ENCODE measurements at regions not wholly inside any gene's neighbourhood (a gene's known extent, or its start where the extent isn't known, plus 50 kb on each side); places are given as distances from the start of the nearest gene placed in this dataset.

DNA sequence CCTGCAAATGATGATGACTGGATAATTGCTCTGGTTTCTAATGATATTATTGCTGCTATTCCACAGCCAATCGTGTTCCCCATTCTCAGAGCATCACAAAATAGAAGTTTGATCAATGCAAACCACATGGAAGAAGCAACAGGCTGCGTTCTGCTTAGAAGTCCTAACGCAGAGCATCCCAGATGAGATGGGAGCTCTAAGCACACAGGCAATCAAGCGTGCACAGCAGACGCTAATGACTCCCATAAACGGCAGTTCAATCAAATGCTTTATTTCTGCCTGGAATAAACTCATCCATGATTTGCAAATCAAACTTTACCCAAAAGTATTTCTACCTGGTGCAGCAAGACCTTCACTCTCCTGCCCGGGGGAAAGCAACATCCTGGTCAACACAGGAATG lies 304.2 kb downstream of the FBXO15 start:
- DNase-seq: no peak

DNA sequence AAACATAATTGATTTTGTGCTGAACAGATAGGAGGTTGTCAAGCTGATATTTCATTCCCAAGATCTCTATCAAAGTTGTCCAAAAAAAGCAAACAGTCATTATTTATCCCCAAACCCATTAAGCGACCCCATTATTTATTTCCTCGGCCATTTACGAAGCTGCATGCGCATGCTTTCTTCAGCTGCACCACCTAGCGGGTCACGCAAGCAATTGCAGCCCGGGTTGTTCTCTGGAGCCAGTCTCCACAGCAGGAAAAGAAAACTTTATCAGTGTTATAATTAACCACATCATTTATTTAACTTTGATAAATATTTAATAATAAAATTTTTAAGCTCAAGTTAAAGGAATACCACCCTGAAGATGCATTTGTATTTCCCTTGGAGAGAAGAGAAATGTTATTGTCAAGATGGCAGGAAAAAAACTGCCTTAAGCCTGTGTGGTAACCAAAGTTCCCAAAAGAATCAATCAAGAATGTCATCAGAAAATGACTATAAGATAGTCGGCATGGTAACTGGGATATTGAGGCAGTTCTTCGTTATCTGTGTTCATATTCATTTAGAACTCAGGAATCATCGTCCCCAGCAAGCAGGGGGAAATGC lies 304.7 kb downstream of the FBXO15 start:
- no peak for DNase-seq

DNA sequence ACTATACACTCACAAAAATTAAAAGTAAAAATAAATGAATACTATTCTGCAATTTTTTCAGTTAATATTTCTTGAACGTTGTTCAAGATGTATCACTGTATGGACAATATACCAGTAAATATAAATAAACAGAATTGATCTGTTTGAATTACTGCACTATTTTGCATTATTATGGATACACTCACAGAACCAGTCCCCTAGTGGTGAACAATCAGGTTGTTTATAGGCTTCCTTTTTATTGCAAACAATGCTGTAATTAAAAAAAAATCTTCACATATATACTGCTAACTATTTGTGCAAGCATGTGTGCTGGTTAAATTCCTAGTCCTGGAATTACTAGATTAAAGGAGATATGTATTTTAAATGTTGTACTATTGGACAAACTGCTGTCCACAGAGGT lies 306.0 kb downstream of the FBXO15 start:
- no peak for DNase-seq

DNA sequence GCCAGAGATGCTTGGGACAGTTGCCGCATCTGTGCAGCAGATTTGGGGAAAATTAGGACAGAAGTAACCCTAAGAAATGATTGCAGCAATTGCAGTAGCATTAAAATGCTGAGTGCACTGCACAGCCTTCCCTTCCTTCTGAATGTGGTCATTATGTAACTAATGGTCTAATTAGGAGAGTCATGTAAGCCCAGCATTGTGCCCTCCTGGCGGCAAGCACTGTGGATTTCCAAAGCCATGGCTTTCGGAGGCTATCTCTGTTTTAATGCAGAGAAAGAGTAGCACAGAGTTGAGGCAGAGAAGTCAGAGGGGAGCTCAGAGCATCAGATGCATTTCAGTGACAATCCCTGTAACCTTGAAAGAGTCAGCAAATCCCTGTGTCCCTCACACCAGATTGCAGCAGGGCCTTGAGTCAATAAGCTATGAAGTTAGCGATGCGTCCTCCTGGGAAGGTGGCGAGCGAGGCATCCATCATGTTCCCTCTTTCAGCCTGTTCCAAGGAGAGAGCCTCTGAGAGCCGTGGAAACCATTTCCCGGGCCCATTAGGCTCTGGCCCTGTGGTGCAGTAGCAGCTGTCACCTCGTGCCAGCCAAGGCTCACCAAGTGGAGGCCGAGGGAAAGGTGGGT lies 307.2 kb downstream of the FBXO15 start:
- no peak for DNase-seq

DNA sequence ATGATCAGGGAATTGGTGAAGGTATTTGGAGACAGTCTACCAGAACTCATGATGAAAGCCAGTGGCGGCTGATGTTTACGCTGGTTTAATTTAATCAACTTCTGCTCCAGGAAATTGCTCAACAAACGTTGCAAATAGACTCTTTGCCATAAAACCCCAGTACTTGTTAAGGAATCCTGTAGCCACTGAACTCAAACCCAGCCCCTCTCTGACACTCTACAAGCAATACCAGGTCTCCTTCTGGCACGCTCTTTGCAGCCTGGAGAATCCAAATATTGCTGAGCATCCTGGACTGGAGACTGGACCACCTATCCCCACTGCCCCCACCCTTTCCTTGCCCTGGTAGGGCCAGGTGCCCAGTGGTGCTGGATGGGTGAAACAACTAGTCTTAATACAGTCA lies 308.2 kb downstream of the FBXO15 start:
- DNase-seq: no peak

DNA sequence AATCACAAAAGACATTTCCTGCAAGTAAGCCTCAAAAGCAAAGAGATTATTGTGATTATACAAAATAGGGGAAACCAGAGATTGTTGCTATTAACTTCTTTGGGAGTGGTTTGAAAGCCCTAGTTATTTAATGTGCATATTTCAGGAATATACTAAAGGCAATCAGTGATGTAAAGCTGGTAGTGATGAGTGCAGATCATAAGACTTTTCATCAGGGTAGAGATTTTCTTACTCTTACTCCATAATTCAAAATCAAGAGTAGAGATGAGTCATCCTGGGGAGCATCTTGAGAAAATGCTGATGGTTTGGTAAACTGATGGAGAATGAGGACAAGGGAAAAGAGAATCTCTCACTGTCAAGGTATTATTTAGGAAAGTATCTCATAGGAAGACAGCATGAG lies 309.5 kb downstream of the FBXO15 start:
- DNase-seq: no peak

DNA sequence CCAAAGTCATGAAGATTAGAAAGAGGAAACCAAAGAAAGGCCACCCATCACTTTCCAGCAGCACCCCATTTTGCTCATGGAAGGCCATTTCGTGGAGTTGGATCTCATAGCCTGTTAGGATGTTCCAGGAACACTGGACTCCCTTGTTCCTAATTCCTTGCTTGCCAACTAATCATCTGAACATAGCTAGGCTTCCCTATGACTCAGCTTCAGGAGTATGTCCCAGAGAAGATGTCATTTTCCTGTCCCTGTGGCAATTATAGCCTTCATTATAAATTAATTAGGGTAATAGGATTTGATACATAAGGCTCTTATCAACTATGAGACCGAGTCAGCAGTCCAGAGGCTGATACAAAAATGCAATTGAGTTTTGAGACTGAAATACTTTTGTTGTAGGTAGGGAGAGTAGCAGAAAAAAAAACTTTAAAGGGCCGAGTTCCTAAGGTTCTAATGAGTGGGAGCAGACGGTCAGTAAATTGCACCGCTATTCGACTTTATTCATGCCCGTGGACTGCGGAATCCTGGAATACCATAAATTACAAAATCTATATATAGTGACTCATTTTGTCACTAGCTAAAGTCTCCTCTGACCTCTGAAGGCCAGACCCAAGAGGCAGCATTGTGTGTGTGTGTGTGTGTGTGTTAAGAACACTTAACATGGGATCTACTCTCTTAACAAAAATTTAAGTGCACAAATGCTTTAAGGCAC lies 311.8 kb downstream of the FBXO15 start:
- no peak for DNase-seq

DNA sequence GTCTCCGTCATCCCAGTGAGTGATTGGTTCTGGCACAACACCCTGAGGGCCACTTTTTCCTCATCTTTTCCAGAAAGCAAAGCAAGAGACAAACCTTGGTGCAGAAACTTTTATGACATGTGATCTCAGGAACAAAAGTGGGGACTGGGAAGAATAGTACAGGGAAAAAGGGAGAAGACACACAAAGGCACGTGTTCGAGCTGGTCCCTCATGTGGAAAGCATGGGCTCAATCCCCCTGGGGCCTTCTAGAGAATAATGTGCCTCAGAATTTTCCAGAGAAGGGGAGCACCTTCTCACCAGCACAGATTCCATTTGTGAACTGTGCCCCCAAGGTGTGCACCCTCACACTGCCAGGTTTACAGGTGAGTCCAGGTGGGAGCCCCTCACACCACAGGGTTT lies 312.6 kb downstream of the FBXO15 start:
- no peak for DNase-seq

DNA sequence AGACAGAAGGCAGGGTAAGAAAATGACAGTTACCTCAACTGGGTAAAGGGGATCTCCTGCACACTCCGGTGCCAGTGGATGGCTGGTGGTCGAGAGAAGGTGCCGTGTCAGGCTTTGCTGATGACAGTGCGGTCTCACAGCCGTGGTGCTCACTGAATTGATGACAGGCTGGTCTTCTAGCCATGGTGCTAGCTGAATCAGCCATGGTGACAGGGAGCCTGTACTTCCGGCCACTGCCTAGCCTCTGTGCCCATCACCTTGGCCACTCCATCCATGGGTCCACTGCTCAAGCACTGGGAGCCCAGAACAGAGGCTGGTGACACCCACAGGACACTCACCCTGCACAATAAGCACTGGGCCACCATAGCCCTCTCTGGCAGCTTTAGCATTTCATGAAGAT lies 315.9 kb downstream of the FBXO15 start:
- DNase-seq: no peak

DNA sequence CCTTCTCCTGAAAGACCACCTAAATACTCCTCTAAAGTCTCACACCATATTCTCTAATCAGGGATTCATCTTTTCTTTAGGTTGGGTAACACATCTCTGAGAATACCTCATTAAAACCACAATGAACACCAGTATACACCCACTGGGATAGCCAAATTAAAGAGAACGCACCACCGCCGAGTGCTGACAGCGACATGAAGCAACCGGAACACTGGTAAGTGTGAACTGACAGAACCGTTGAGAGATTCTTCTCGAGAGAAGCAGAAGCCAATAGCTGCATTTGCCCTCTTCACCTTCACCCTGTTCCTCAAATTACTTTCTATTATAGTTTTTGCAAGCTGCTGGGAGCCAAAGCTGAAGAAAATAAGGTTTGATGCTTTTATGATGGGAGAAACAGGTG lies 318.5 kb downstream of the FBXO15 start:
- no peak for DNase-seq

DNA sequence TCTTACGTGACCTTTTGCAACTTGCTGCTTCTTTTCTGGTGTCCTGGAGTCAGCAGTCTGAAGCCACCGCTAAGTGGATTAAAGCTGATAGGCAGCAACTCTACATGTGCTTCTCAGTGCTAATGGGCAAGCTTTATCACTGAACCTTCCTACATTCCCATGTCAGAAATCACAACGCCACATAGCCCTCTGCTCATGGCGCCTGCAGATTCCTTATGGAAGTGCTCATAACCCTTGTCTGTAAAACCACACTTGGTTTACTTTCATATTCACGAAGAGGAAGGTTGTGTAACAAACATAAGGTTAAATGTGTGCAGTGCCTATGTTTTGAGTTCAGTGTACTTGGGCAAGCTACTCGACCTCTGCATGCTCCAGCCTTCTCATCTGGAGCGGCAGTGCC lies 319.8 kb downstream of the FBXO15 start:
- DNase-seq: no peak

DNA sequence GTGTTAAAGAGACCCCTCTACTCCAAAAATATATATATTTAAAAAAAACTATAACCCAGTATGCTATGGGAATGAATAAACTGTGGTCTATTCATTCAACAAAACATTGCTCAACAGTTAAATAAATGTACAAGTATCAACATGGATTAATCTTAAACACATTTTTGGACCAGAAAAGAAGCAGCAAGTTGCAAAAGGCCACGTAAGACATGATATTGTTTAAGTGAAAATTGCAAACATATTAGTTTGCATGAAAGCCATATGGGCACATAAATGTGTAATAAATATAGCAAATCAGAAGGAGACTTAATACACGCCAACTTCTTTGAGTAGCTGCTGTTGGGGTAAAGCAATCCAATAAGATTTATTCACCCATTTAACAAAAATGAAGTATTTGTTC lies 321.5 kb downstream of the FBXO15 start:
- no peak for DNase-seq

DNA sequence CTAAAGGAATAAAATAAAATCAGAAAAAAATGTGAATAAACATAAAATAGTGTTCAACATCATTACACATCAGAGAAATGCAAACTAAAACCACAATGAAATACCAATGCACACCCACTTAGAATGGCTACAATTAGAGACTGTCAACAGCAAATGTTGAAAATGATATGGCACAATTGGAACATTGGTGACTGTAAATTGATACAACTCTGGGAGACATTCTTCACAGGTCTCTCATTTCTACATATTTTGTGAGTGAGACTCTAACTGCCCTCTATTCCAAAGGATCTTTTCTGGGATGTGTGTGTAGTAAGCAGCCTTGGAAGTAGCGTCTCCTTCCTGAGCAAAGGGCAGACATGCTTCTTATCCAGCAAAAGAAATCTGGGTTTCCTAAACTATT lies 323.0 kb downstream of the FBXO15 start:
- DNase-seq: no peak

DNA sequence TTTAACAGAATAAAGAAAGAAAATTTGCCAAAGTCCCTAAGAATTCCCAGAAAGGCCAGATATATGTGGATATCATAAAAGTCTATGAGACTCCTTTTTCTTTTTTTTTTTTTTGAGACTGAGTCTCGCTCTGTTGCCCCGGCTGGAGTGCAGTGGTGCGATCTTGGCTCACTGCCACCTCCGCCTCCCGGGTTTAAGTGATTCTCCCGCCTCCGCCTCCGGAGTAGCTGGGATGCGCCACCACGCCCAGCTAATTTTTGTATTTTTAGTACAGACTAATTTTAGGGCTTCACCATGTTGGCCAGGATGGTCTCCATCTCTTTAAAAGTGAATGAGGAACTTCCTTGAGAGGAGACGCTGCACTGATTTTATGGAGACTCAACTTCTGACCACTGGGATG lies 335.2 kb downstream of the FBXO15 start:
- DNase-seq: no peak

DNA sequence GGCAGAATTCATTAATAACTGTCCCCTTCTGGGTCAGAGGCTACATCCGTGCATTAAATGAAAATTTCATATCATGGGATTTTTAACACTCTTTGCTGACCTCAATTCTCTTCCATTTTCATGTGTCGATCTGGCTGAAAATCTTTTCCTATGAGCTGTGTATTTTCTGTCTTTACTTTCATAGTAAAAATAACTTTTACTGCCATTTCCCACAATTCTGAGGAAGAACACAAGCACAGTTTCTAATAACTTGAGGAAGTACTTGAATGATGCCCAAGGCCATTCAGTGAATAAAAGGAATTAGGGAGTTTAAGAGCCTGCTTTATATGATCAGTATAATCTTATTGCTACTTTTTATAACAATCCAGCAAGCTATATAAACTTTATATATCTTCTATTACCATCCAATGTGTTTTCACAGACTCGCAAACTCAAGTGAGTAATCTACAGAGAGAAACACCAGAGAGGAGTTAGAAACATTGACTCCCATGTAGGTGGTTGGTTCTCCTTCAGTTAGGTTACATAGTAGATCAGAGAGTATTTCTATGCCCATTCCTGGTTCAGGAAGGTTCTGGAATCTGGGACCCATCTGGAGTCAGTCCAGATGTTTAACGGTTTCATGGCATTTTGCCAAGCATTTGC lies 340.0 kb downstream of the FBXO15 start:
- no peak for DNase-seq

DNA sequence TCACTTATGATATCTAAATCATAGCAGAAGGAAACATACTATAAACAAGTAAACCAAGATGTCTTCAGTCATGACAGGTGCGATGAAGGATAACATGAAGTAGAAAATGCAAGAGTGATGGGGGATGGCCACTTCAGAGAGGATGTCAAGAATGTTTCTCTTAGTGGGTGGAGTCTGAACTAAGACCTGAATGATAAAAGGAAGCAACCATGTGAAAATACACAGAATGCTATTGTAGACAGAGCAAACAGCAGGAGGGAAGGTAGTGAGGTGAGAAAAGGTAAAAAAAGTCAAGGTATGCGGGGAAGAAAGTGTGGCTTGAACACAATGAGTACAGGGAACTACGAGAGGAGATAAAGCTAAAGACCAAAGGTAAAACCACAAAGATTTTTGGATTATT lies 341.6 kb downstream of the FBXO15 start:
- no peak for DNase-seq

DNA sequence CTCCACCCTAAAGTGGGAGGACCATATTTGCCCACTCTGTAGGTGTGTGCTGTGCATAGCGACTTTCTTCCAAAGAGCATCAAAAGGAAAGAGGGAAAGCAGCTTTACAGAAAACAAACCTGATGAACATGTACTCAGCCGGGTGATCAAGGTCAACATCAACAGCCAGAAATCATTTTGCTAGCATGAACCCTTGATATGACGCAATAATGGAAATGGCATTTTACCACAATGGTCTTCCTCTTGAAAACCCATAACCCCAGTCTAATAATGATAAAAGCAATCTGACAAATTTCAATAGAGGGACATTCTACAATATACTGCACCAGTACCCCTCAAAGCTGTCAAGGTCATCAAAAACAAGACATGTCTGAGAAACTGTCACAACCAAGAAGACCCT lies 350.2 kb downstream of the FBXO15 start:
- no peak for DNase-seq

DNA sequence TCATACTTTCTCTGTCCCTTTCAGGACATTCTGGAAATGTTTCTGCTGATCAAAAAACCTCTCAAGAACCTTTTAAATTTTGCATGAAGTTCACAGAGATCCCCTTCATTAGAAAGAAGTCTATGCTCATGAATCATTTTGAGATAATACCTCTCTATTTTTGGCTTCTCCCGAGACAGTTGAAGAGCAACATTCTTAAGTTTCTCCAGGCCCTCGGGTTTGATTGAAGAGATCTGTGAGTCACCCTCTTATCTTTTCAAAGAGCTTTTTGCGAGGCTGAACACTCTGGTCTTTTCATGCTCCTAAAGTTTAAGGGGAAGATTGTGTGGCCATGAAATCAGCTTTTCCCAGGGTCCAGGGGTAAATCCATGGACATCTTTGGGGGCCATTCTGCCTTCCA lies 354.2 kb downstream of the FBXO15 start:
- DNase-seq: no peak

DNA sequence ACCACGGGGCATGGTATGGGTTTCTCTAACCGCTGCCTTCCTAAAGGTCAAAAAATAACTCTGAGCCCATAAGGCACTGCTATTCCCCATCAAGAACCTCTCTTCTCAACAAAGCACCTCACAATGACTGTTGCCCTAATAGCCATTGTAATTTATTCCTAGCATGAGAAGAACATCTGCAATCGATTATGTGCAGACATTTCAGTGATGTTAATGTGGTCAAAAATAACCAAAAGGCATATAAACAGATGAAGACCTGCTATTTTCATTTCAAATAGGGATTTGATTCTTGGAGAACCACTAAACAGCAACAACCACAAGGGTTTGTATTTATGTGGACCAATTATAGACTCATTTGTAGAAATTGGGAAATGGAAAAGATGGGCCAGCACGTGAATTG lies 356.6 kb downstream of the FBXO15 start:
- no peak for DNase-seq

DNA sequence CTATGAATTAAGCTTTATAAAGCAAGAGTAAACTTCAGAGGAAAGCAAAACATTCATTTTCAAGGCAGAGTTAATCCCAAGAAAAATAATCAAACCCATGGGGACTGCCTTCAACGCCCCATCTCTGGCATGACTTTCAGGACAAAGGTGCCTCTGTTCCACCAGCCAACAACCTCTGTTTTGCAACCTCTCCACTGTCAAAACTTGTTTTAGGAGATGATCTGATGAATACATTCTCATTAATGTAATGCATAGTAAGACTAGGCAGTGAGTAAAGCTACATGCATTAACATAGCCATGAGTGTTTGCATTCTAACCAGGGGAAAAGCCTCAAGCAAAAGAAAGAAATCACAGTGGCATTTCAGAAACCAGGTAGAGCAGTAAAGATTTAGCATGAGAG lies 357.0 kb downstream of the FBXO15 start:
- DNase-seq: no peak

DNA sequence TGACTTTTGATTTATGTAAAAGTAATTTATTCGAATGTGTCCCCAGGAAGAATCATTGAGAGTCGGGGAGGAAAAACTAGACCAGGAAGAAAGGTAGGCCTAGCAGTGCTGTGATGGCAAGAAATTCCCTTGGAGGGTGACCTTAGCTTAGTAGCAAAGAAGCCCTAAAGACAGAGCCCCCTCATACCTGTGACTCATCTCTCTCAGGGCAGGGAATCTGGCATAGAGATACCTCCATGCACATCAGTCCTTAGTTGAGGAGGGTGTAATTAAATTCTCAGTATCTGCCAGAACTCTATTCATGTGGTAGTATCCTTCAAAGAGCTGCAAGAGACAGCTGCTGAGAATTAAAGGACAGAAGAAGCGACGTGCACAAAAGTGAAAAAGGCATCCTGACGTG lies 360.3 kb downstream of the FBXO15 start:
- no peak for DNase-seq

DNA sequence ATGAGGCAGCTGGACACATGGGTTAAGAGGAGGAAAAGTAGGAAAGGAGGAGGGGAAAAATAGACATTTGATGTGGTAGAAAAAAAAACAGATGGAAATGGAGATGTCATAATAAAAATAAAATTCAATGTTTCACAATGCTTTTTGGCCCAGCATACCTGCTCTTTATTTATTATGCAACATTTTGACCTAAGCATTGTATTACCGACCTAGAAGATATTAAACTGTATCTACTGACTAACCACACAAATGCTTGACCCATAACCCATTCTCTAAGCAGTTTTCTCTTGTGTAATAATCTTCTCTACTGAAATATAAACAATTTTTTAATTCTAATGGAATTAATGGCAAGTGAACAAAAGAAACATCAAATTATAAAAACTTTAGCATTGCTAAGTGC lies 362.3 kb downstream of the FBXO15 start:
- no peak for DNase-seq

DNA sequence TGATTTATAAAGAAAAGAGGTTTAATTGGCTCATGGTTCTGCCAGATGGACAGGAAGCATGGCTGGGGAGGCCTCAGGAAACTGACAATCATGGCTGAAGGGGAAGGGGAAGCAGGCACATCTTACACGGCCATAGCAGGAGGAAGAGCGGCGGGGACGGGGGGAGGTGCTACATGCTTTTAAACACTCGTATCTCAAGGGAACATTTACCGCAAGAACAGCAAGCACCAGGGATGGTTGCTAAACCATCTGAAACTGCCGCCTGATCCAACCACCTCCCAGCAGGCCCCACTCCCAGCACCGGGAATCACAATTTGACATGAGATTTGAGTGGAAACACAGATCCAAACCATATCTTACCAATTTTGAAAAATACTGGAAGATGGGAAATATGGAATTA lies 362.8 kb downstream of the FBXO15 start:
- DNase-seq: no peak

DNA sequence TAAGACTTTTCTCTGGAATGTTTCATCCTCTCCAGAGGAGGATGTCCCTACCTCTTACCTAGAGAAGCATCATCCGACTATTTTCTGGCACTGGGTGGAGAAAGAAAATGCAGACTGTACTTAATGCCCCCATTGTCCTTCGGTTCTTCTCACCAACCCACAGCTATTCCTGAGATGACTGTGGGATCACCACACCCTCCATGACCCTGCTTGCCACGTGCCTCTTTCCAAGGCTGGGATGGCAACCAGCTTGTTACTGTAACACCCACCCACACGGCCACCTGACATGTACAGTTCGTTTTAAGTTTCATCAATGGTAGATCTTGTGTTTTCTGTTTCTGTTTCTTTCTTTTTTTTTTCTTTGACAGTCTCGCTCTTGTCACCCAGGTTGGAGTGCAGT lies 365.2 kb downstream of the FBXO15 start:
- DNase-seq: no peak
